HG03558 (cell line): ENCODE measurements at regions not wholly inside any gene's neighbourhood (a gene's known extent, or its start where the extent isn't known, plus 50 kb on each side); places are given as distances from the start of the nearest gene placed in this dataset.
"Not testable (repeated sequence)": the region's sequence is repeated elsewhere in the genome, so short reads cannot be mapped to it uniquely, and the experiment has no call there.

Source experiments
- ATAC-seq: cut with Tn5 transposase; IDR thresholded peaks from one replicate; pipeline ENCODE4 v1.9.1; 2021; ENCODE audit warnings: moderate number of reproducible peaks; ENCODE audit not compliant: unreplicated experiment; ENCODE audit errors: extremely low read depth

DNA sequence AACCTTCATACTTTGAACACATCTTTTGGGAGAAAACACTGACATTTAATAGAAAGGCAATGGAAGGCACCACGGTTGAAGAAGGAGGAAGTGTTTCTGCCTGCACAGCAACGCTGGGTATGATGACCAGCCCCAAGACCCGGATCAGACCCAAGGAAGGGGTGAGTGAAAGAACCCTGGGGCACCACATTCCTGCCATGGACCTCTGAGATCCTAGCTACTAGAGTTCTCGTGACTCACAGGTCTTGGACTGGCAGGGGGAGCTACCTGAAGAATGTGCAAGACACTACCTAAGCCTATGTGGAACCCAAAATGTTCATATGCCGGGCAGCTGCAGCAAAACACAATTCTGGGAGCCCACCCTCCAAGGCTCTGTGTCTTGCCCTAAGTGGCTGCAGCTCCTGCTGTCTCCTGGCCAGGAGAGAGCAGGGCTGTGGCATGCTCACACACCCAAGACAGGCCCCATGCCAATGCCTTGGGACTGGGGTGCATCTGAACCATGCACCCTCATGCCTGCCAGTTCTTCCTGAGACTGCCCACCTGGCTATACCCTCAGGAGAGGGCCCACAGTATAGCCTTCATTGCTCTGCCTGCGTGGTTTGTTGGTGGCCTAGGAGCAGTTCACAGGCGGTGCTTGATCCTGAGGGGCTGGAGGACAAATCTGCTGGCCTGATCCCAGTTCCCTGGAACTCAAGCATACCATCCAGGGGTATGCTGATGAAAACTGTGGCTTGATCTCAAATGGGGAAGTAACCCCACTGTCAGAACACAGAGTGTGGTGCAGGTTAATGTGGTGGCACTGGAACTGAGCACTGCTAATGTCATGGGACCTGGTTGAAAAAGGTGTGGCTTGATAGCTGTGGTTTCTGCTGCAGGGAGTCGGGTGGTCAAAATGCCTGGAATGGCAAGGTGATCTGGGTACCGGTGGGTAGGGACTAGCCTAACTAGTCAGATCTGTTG, 353.3 kb upstream of the ARHGEF26 start:
- no peak for ATAC-seq

DNA sequence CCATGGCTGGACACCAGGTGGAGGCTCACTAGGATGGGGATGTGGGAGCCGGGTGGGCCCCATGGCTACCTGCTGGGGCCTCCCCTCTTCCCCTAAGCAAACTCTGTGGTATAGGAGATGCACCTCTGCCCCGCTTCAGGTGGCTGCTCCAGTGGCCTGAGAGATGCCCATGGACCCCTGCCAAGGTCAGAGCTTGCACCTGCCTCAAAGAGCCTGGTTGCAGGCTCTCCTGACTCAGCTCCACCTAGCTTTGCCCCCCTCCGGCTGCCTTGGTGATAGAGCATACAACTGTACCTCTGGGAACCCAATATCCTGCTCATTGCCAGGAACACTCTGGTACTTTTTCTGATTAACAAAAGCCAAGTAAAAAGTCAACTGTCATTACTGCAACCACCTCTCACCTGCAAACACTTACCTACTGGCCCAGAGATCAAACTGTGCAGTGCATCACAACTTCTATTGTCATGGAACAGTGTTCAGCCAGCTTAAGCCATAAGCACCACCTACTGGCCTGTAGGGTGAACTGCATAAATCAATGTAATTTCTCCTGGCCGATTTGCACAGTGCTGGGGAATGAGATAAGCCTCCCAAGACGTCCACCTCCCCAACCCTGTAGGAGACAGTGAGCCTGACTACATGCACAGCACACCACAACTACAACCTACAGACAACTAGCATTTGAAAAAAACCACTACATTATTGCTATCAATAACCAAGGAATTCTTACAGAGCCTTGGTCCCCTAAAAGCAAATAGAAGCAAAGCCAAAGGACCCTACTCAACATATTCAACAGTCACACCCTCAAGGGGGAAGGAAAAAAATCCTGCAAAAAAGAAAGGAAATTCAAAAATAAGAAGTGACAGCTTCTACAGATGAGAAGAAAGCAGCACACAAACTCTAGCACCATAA, 352.4 kb upstream of the ARHGEF26 start:
- no peak for ATAC-seq

DNA sequence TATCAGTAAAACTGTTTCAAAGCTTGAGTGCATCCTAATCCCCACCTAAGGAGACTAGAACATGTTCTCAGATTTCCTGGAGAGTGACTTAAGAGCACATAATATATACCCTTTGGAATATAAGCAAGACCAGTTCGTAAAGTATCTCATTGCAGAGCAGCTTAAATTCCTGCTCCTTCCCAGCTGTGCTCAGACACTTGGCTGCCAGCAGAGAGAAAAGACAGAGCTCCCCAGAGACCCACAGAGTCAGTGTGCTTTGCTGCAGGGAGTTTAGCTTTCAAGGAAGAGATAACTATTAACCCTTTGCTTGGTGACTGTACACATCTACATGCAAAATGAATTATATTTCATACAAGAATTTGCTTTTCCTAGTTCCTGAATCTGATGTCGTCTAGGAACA, 338.1 kb upstream of the ARHGEF26 start:
- ATAC-seq = no peak

DNA sequence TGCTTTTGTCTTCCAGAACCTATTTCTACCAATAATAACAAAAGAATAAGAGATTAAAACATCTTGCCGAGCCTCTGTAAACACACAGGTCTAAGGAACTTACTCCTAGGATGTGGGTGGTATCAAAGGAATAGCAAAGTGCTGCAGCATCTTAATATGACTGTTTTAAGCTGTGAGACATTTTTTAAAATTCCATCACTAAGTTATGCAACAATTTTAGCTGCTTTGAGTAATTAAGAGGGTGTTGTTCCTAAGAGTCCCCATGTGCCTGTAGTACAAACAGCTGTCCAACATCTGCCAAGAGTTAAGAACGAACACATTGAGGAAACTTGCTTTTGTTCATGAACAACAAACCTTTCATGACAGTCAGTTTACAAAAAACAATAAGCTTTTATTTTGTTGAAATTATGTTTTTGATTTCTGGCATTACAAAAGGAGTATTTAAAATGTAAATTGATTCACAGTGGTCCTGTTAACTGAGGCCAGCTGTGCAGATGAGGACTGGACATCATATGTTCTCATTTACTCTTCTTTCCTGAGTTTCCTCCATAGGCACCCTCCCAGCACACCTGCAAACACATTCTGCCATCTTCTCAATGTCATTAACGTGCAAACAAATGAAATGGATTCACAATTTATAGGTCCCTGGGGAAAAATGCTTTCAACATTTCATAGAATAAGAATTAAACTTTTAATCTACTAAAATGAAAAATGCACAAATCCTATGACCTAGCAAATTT, 337.3 kb upstream of the ARHGEF26 start:
- ATAC-seq = no peak

DNA sequence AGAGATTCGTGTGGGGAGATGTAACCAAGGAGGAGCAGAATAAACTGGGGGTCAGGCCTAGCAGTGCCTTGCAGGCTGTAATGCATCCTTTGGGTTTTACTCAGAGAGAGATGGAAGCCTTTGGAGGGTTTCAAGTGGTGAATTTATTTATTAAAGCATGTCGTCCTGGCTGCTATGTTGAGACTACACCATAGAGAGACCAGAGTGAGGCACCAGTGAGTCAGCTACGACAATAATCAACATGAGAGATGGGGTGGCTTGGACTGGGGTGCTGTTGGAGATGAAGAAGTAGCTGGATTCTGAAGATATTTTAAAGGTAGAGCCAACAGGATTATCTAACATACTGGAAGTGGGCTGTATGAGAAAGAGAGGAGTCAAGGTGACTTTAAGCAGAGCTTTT, 335.3 kb upstream of the ARHGEF26 start:
- ATAC-seq = no peak

DNA sequence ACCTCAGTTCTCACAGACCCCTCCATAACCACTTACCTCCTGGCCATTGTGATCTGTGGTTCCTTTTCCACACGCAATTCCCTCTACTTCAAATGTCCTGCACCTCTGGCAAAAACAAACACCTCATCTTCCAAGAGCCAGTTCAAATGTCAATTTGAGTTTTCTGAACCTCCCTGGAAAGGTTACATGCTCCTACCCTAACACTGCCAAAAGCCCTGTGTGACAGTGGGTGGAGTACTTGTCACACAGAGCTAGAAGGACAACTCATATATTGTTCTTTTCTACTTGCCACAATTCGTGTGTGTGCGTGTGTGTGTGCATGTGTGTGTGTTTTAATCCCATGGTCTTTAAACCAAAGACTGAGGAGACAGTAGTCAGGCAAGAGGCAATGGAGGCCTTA, 331.8 kb upstream of the ARHGEF26 start:
- ATAC-seq = no peak

DNA sequence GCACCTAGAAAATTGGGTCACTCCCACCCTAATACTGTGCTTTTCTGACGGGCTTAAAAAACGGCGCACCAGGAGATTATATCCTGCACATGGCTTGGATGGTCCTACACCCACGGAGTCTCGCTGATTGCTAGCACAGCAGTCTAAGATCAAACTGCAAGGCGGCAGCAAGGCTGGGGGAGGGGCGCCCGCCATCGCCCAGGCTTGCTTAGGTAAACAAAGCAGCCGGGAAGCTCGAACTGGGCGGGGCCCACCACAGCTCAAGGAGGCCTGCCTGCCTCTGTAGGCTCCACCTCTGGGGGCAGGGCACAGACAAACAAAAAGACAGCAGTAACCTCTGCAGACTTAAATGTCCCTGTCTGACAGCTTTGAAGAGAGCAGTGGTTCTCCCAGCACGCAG, 324.1 kb upstream of the ARHGEF26 start:
- ATAC-seq = not testable (repeated sequence)

DNA sequence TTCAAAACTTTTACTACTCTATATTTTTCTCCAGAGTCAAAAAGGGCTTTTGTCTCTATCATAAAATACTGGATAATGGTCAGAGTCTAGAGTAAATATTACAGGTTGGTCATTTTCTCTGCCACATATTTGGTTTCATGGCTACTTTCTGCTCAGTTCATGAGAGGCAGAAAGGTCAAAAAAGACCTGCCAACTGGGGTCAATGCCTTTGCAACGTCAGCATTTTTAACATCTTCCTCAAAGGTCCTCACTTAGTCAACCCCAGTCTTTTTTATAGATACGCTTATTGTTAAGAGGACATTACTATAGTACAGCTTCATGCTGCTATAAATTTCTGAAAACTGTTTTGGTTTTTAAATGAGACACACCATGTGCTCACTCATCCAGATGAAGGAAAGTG, 312.1 kb upstream of the ARHGEF26 start:
- ATAC-seq = no peak

DNA sequence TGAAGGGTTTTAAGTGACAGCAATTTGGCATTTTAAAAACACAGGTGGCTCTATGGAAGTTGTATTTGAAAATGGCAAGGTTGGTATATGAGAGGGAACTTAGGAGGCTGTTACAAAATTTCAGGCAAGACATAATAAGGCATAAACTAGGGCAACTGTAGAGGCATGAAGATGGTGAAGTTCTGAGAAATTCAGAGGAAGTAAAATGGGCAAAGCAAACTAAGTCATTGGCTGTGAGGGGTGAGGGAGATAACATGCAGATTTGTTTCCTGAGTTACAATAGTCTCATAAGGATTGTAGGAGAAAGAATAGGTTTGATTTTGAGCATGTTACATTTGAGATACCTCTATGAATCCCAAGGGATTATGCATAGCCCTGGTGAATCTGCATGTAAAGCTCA, 302.9 kb upstream of the ARHGEF26 start:
- no peak for ATAC-seq

DNA sequence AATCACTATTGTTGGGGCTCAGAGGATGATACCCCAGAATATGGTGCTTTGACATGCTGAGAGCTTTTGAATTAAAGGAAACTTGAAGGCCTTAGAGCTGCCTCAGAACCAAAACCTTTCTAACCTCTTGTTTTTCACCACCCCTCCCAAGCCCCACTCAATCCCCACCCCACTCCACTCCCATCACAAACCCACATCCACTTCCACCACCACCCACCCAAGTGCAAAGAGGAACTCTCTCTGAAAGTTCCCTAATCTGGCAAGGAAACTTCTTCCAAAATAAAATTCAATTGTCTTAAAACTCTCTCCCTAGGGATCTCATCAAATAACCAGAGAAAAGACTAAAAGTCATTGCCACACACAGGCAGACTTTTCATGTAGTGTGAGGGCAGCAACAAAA, 301.2 kb upstream of the ARHGEF26 start:
- ATAC-seq = no peak

DNA sequence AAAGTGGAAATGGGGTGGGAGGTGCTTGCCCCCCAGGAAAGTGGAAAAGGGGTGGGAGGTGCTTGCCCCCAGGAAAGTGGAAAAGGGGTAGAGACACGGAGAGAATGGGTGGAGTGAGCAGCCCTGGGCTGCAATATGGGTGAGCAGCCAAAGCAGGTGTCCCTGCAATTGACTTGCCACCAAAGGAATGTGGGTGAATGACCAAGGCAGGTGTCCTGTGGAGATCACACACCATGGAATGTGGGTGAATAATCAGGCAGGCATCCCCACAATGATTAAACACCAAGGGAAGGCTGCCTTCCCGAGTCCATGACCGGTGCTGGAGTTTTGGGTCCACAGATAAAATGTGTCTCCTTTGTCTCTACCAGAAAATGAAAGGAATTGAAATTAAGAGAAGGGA, 292.8 kb upstream of the ARHGEF26 start:
- not testable (repeated sequence) for ATAC-seq

DNA sequence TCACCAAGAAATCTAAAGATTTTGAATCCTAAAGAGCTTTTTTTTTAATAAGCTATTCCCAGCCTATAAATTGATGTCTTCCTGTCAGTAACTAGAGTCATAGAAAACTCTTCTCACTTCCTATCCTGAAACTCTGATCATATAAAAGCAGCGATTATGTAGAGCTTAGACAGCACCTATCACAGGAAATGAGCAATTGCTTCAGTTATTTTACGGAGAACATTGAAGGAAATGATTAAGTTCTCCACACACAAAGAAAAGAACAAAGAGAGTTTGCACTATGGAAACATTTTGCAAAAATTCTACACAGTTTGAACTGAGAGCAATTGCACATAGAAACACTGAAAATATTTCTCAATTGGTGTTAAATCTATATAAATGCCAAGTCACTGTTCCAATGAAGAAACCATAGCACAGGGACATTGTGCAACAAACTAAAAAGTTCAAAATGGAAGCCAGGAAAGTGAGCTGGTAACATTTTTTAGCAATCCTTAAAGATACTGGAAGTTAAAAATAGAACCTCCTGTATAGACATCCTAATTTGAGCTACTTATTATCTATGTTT, 291.5 kb upstream of the ARHGEF26 start:
- no peak for ATAC-seq

DNA sequence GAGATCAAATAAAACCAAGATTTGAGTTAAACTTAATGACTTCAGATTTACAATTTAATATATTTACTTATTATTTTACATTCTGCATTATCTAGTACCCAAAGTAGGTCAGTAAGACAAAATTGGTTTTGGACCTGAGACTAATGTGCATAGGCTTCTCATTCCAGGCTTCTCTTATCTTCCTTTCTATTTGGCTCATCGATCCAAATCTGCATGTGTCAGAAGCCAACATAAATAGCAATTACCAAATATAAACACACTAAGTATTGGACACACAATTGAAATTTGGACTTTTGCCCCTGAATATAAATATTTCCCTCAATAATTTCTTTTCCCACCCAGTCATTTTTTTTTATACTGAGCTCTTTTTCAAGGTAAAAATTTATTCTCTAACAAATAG, 290.6 kb upstream of the ARHGEF26 start:
- no peak for ATAC-seq

DNA sequence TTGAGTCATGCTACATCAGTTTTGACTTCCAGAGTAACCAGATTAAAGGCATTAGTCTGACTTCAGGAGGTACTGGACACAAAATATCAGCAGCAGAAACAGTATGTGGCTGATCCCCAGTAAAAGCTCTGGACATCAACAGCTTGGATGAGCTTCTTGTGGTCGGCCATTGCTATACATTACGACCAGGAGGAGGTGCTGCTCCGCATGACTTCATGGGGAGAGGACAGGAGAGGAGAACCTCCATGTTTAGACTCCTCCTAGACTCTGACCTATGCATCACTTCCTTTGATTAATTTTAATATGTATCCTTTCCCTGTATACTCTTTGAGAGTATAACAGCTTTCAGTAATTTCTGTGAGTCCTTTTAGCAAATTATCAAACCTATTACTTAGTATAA, 285.6 kb upstream of the ARHGEF26 start:
- no peak for ATAC-seq

DNA sequence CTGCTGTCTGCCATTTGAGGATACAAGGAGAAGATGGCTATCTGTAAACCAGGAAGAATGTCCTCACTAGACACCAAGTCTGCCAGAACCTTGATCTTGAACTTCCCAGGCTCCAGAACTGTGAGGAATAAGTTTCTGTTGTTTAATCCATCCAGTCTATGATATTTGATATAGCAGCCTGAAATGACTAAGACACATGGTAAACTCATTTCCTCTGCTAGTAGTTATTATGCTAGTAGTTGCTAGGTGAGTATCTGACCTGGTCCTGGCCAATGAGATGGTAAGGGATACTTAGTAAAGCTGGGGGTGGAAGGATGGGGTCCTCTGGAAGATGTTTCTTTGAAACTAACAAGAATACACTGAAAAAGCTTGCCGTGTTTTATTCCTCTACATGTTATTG, 280.7 kb upstream of the ARHGEF26 start:
- ATAC-seq = no peak

DNA sequence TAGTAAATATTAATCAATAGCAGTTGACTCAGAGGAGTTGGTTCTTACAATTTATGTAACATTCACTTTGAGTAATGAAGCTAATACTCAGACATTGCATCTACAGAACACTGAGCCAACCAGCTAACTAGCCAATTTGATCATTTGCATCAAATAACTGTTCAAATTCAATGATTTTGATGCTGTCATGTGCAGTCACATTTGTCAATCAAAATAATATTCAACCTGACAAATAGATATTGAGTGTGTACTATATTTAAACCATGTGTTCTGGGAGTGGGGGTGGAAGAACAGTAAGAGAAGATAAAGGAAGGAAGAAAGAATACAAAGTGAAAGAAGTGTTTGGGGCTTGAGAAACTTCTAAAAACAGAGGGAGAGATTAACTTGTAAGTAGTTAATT, 277.2 kb upstream of the ARHGEF26 start:
- no peak for ATAC-seq

DNA sequence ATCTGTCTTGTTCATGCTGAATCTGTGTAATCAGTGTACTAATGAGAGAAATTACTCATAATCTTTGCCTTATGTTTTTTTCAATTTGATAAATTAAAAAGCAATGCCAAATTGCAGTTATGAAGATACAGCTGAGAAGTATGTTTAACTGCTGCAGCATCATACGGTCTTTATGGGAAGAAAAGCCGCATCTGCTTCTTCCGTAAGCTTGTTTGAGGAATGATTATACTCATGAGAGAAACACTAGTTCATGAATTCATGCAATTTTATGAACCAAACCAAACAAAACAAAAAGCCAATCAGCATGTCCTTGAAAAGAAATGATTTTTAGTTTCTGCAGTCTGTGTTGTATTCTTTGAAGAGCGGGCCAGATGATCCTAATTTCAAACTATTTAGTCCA, 275.9 kb upstream of the ARHGEF26 start:
- no peak for ATAC-seq

DNA sequence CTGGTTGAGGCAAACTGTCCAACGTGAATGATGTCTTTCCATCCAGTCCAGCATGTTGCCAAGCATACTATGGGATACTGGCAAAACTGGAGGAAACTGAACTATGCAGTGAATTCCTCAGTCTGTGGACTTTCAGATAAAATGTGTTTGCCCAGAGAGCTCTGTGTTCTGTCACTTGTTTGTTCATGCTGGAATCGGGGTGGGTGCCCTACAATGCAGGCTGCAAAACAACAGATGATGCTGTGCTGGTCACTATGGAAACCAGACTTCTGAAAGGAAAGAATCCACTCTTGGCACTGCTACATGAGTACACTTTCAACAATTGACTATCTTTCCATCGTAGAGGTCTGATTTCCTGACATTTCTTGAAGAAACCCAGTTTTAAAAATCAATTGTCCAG, 272.5 kb upstream of the ARHGEF26 start:
- ATAC-seq = no peak

DNA sequence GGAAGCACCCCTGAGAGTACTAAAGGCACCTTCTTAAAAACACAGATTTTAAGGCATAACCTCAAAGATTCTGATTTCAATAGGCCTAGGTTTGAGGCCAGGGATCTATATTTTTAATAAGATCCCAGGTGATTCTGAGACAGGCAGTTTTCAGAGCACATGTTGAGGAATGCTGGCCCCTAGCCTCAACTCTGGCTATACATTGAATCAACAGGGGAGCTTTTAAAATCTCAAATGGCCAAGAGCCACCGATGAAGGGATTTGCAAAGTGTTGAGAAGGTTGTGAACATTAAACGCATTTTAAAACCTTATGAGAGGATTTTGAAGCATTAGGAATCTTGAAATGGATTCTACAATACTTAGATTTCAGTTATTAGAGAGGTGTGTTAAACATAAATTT, 268.8 kb upstream of the ARHGEF26 start:
- ATAC-seq = no peak

DNA sequence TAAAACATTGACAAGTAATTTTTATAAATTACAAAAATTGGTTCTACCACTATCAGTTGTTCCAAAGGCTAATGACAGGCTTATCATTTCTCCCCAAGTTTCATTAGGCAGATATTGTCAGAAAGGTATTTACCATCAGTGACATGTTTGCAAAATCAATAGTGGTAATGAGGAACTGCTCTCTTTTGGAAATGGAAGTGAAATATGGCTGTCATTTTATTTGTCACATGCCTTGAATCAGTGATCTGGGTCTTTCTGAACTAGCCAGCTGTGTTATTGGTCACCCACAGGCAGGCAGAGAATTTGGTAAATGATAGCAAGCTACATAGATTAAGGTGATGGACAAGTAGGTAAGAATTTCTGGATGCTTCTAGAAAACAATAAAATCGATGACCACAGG, 268.0 kb upstream of the ARHGEF26 start:
- no peak for ATAC-seq
